ENCODE measurements at regions not wholly inside any gene's neighbourhood (a gene's known extent, or its start where the extent isn't known, plus 50 kb on each side); places are given as distances from the start of the nearest gene placed in this dataset.

- TF ChIP-seq CTCF (conservative IDR thresholded peaks at IDR 0.05), result no peak
- TF ChIP-seq ZFX (IDR thresholded peaks at IDR 0.05), result no peak
Observed at GRCh38 chr2:180540761-180541160, 439.6 kb upstream of the UBE2E3 start.

All from C4-2B (cell line).